Right ventricle myocardium superior (tissue), 1 donor: ENCODE measurements at regions not wholly inside any gene's neighbourhood (a gene's known extent, or its start where the extent isn't known, plus 50 kb on each side); places are given as distances from the start of the nearest gene placed in this dataset.

Experiments
- ATAC-seq: fragments of 200-7000 bp; cut with Tn5 transposase; one replicate; pipeline ENCODE4 v1.9.1; 2020; ENCODE audit warnings: mild to moderate bottlenecking; ENCODE audit not compliant: poor library complexity
- DNase-seq: peaks from one replicate; pipeline ENCODE4 v3.0.0-alpha.2; 2020
- intact Hi-C: fragments of 100-400 bp; cut with DNase I; formaldehyde crosslinking; loops from one replicate; pipeline ENCODE4 v1.11.2; 2022
- donor health status: DM: no; HTN: yes; CAD: no; lungs with severe emphysema.

DNA sequence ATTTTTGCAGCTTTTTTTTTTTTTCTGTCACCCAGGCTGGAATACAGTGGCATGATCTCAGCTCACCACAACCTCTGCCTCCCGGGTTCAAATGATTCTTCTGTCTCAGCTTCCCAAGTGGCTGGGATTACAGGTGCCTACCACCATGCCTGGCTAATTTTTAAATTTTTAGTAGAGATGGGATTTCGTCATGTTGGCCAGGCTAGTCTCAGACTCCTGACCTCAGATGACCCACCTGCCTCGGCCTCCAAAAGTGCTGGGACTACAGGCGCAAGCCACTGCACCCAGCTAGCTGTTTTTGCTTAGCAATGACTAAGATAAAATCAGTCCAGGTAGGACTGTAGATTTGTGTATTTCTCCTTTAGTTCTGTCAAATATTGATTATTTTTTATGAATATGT is 403.7 kb downstream of the PID1 start:
- no peak for DNase-seq
- intact Hi-C loops: no loop called here
- ATAC-seq: no peak

DNA sequence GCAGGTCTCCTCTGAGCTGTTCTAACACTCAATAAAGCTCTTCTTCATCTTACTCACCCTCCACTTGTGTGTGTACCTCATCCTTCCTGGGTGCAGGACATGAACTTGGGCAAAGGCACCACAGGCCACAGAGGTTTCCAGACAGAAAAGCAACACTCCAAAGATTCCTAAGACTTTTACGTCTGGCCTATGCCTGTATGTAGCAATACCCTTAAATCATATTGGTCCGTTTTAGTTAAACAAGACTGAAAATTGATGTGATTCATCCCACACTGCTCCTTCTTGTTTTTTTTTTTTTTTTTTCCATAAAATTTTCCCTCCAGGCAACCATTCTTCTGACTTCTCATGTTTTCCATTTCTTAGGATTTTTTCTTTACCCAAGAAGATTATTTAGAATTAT is 404.3 kb downstream of the PID1 start:
- ATAC-seq (no peak), DNase-seq (no peak)
- intact Hi-C loops: no loop called here

DNA sequence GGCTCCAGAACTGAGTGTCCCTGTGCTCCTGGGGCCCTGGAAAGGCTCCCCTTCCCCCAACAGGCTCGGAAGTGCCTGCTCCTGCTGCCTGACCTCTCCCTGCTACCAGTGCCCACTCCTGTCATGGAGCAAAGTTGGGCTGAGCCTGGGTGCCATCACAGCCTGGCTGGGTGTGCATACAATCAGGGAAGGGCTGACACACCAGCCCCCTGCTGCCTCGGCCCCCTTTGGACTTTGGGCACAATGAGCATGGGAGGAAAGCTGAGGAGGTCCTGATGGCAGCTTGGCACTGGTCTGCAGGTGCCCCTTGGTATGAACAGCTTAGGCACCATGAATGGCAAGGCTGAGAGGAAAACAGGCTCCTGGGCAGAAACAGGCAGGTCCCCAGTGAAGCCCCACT is 405.0 kb downstream of the PID1 start:
- peak; percentile 33 for DNase-seq
- intact Hi-C loops: no loop called here
- ATAC-seq: no peak

DNA sequence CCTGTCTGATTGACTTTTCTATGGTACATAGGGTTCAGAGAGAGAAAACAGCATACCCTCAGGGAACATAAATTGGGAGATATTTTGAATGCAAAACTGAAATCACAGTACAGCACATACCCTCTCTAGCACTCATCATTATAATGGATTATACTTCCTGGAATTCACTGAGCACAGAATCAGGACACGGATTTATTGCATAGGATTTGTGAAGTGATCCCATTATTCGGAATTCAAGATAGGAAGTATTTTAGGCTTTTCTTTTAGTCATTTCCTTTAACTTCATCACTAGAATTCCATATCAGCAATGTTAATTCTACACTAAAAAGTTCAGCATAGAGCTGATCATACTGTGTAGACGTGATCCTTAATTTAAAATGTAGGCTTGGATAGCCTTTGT is 407.0 kb downstream of the PID1 start:
- intact Hi-C loops: no loop called here
- ATAC-seq (no peak), DNase-seq (no peak)

DNA sequence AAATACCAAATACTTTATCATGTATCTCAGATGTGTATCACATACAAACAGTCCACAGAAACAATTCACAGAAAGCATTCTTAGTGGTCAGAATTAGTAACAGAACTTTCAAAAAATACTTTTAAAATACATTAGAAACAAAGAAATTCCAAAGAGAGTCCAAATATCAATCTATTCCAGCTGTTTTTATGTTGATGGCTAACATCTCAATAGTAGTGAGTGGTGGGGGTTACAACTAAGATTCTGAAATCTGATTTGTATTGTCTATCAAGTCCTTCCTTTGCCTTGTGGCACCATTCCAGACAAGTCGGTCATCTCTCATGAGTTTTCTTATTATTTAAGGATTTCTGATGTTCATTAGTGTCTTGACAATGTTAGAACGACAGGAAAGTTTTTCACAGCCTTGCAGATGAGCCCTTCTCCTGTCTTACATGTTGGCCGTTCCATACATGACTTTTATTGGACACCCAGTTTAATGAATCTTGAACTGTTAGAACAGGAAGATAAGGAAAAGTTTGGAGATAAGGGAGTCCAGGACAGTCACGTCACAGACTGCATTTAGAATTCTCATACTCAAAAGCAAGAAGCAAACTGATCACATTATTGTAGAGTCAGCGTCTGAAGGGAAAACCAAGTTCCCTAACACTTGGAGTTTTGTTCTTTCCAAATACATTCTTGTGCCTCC is 410.3 kb downstream of the PID1 start:
- intact Hi-C loops: no loop called here
- ATAC-seq (no peak), DNase-seq (no peak)

DNA sequence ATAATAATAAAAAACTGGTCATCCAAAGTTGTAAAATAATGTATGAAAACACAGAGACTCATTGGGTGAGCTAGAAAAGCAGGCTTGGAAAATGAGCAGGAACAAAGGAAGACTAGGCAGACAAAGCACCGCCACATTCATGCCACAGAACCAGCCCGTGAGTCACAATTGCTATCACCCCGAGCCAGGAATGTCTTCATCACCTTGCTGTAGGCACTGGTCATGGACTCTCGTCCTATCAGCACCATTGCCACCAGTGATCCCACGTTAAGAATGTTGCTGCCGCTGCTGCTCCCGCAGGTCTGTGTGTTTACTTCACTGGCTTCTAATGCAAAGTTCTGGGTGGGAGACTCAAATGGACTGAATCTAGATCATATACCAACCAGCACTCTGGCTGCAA is 417.9 kb downstream of the PID1 start:
- intact Hi-C loops: no loop called here
- no peak for DNase-seq

DNA sequence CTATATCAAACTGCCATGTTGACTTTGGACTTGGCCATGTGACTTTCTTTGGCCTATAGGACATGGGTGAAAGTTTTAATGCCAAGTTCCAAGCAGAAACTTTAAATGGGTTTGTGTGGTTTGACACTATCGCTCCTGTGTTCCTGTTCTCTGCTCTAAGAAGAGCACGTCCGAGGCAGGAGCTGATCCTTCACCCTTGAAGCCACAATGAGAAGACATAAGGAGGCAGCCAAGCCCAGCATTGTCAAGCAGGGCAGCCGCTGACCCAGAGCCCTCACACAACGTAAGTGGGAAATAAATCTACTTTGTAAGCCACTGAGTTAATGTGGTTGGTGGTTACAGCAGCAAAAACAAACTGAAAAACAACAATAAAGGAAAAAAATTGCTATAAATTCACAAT is 422.4 kb downstream of the PID1 start:
- ATAC-seq: no peak
- DNase-seq: no peak
- intact Hi-C loops: no loop called here

More for the DNA sequence above, 417.9 kb downstream of the PID1 start:
- no peak for ATAC-seq

DNA sequence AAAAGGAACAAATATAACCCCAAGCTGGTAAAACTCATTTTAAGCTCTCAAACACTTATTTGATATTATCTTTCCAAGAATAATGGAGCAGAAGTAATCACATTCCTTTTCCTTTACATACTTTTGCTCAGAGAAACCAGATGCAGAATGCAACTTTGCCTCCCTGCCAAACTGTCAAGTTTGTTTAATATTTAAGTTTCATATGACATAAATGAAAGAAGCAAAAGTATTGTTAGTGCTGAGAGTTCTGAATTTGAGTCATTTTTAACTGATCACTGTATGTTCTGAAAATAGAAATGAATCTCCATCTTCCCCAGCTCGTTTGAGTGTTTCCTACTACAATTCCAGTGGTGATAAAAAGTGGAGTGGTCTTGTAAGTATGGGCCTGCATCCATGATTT is 423.4 kb downstream of the PID1 start:
- ATAC-seq: no peak
- DNase-seq: no peak
- intact Hi-C loops: no loop called here

DNA sequence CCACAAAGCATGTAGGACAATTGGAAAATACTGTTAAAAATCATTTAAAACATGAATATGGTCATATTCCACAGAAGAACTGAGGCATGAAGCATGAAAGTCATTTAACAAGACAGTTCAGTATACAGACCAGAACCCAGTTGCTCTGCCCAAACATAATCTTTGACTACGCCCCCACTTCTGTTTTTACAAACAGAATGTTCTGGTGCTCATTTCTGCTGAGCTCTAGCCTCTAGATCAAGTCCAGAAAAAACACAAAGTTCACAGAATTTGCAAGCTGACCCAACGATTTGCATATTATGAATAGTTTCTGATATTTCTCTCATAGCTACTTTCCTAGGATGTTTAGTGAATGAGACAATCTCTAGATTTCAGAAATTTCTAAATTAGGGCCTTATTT is 424.9 kb downstream of the PID1 start:
- ATAC-seq (peak; percentile 49), DNase-seq (no peak)
- intact Hi-C loops: no loop called here

DNA sequence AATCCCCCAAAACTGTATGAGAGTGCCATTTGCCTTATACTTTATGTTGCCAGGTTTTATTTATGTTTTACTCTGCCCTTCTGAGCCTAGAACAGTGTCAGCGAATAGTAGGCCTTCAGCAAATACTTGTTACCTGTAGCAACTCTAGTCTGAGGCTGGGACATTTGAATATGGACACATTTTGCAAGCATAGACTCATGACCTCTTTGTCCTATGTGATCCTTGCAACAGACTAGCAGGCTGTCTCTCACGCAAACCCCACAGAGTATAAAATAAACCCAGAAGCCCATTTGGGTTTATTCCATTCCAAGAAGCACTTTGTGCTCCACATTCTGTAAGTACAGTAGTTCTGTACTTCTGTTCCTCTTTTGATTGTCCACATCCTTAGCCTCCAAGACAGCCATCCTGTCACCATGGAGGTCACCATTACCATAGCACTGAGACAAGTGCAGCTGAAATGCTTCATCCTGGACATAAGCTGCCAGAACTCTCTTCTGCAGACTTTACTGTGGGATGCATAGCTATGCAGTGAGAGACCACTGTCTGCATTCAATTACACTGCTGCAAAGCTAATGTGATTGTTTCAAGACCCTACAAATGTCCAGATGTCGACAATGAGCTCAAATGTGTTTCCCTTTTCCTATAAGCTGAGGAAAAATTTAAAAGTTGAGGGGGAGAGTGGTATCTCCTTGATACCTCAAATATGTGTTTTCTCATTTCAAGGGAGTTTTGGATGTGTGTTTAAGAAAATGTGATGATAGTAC is 425.7 kb downstream of the PID1 start:
- intact Hi-C loops: no loop called here
- no peak for DNase-seq
- ATAC-seq: no peak

DNA sequence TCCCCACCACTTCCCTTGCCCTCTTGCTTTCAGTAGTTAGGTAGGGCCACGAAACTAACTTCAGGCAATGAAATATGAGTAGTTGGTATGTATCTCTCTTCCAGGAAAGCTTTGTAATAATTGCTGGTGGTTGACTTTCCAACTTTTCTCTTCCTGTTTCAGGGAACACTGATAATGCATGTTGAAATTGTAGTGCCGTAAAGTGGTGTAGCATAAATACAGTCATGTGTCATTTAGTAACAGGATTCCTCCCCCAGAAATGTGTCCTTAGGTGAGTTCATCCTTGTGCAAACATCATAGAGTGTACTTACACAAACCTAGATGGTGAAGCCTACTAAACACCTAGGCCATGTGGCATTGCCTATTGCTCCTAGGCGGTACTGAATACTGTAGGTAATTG is 429.2 kb downstream of the PID1 start:
- DNase-seq (no peak), ATAC-seq (no peak)
- intact Hi-C loops: no loop called here

DNA sequence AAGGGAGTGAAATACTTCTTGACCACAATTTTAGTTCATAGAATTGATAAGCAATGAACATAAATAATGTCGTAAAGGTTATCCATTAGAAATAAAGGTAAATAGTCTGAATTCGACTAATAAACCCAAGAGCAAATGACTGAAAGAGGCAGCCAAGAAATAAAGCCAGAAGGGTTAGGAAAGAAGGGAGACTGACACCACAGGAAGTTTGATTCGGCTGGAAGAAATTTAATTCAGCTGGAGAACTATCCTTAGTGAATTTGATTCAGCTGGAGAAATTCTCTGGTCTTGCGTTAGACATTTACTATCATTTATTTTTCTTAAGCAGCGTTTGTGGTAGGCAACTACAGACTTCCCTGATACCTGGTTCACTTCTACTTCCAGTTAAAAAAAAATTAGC is 429.6 kb downstream of the PID1 start:
- peak; percentile 51 for ATAC-seq

DNA sequence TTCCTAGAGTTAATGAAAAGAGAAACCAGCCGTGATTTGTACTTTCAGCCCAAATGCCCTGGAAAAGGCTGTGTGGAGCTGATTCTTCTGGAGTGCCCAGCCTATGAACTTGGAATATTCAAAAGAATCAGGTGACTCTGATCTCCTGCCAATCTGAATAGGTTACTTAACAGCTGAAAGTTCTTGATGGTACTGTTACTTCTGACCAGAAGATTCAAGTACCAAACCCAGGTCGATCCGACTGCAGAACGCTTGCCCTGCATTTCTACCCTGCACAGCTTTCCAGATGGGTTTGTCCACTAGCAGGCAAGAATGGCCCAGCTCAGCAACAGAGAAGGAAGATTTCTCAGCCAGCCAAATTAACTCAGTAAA is 430.4 kb downstream of the PID1 start:
- intact Hi-C loops: no loop called here
- ATAC-seq (no peak), DNase-seq (no peak)

More for the DNA sequence above, 429.6 kb downstream of the PID1 start:
- intact Hi-C loops: no loop called here
- no peak for DNase-seq

DNA sequence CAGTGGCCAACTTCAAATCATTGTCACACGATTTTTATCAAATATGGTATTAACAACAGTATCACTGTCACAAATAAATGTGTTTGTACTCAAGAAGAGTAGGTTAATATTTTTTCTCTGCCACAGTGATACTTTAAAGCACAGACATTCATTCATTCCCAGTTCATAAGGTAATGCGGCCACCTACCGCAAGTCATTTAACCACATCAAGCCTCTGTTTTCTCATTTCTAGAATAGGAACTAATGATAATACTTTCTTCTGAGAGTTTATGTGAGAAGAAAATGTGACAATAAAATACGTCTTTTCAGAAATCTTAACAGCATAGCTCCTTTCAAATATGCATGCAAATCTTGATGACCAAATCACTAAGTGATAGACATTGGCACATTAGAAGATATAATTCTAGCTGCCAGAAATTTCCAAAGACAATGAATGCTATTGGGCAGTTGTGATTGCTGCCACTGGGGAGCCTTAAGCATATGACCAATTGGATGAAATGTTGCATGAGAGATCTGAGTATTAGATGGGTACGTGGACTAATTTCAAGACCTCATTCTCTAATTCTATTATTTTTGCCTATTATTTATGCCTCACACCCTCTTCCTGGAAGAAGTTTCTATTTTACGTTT is 430.9 kb downstream of the PID1 start:
- intact Hi-C loops: no loop called here
- DNase-seq: no peak
- ATAC-seq: no peak

DNA sequence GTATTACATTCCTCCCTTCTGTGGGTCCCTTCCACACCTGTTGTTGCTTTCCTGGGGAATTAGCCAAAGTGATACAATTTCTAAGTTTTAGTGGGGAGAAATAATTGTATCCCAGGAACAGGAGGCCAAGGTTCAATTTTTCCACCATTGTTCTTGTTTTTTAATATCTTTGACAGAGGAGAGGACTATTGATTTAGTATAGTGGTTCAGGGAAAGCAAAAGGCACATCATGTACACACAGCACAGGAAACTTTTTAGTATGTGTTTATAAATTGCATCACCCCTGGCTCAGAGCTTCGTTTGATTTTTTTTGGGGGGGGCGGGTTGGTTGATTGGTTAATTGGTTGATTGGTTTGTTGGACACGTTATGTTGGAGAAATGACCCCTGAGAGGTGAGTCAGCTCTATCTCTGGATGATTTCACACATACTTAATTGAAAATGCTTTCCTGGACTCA is 431.6 kb downstream of the PID1 start:
- ATAC-seq (peak; percentile 27), DNase-seq (no peak)
- intact Hi-C loops: no loop called here

DNA sequence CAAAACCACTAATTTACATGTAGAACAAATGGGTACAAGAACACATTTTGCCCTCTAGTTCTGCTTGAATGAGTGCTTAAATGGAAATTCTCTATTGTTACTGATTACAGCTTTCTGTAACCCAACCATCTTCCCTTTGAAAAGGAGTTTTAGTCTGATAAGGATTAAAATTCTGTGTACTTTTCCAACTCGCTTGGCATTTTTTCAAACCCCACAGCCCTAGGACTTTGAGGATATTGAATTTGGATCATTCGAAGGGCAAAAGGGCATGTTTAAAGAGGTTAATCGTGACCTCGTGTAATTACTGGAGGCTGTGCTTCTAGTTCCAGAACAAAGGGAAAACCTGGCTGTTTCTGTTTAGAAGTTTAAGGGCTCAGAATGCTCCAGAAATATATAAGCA is 432.3 kb downstream of the PID1 start:
- DNase-seq (no peak), ATAC-seq (no peak)
- intact Hi-C loops: no loop called here

DNA sequence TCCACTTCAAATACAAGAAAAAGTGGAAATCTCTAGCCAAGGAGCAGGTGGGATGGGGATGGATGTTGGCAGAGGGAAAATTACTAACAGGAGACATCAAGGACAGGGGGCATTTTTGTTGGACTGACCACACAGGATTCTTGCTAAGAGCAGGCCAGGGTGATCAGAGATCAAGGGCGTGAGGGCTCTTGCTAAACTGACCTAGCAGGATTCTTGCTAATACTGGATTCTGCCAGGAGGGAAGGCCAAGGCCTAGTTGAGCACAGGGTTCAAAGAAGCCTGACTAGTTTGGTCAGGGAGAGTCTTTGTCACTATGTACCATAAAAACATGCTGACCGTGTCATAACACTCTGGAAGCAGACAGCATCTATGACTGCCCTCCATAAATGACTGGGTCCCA is 442.7 kb downstream of the PID1 start:
- ATAC-seq: no peak
- intact Hi-C loops: no loop called here
- DNase-seq: no peak

DNA sequence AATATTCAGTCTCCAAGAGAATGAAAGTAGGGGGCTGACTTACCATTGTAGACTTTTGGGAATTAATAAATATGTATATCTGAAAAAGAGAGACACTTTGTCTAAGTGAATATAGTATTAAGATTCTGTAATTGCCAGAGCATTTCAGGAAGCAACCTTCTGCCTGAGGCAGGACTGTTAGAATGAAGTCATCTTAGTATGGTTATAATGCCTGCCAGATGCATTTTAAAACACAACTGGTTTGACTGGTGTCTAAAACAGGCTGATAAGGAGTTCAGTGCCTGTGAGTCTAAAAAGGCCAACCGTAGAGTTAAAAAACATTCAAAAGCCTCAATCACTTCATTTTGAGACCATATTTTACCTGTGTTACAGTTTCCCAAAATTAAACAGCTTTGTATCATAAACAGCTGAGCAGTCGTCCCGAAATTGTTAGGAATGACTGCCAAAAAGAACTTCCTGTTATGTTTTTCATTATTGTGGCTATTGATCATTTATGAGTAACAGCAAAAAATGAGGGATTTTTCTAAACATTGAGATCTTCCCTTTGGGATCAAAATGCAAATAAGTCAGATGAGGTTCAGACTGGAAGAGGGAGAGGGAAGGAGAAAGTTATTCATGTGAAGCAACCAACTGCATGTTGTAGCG is 443.9 kb downstream of the PID1 start:
- intact Hi-C loops: no loop called here
- no peak for ATAC-seq
- no peak for DNase-seq

DNA sequence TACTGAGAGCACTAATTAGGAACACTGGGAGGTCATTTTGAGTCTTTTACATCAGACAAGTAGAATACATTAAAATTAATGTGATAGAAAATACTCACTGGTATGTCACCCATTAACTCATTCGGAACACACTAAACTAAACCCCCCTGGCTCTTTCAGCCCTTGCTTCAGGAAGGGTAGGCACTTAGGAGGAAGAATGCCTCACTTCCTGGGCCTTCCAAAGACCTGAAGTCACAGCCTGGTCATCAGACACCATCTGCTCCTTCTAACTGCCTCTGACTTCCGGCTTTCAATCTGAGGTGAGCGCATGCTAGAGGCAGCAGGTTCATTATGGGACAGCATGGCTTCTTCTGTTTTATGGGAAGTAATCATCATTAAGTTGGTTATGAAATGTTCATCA is 451.4 kb downstream of the PID1 start:
- intact Hi-C loops: no loop called here
- ATAC-seq: no peak
- no peak for DNase-seq
